B cell (primary cell): ENCODE measurements at regions not wholly inside any gene's neighbourhood (a gene's known extent, or its start where the extent isn't known, plus 50 kb on each side); places are given as distances from the start of the nearest gene placed in this dataset.

Experiments used
- ATAC-seq: fragments of 200-7000 bp; cut with Tn5 transposase; one replicate; pipeline ENCODE4 v1.10.0; 2021; ENCODE audit warnings: low read depth, mild to moderate bottlenecking, moderate number of reproducible peaks, moderate library complexity
- CTCF ChIA-PET: fragments of 350-600 bp; sonication (Branson Sonifier 250); formaldehyde crosslinking; loops from one replicate; lab custom pipeline; 2021; ENCODE audit warnings: antibody characterized with exemption, inconsistent platforms; lab: Charles Lee
- POLR2A ChIA-PET: fragments of 350-600 bp; sonication (Branson Sonifier 250); formaldehyde crosslinking; loops from one replicate; lab custom pipeline; 2021; ENCODE audit warnings: antibody characterized with exemption; lab: Charles Lee
- DNase-seq: peaks from one replicate; pipeline ENCODE4 v3.0.0; 2013
- H2AFZ ChIP-seq: 2 replicates; pipeline ENCODE4 v1.6.1; 2012; ENCODE audit warnings: mild to moderate bottlenecking, low read depth, low read length; ENCODE audit not compliant: insufficient read depth, poor library complexity, severe bottlenecking
- H3K27ac ChIP-seq, 2 donors: 1 replicate in 1 of 2; 2 replicates in 1 of 2; pipeline ENCODE4 v1.5.1; 2012 to 2013; ENCODE audit warnings: low read length in 2 of 2, mild to moderate bottlenecking in 2 of 2, moderate library complexity in 1 of 2
- H3K27me3 ChIP-seq, 4 experiments: fragments of 200-600 bp in 1 of 4; sonication (generic) in 1 of 4; replicated peaks in 1 of 4; 1 replicate in 2 of 4; 2 replicates in 2 of 4; pipeline versions ENCODE4 v1.6.1 to v1.7.0; 2013 to 2016; ENCODE audit warnings: low read length in 3 of 4, mild to moderate bottlenecking in 2 of 4, mixed read lengths in 1 of 4, moderate library complexity in 1 of 4; ENCODE audit not compliant: insufficient read depth in 4 of 4, control insufficient read depth in 3 of 4; ENCODE audit errors: control extremely low read depth in 1 of 4
- H3K36me3 ChIP-seq, 2 experiments: replicated peaks in 1 of 2; 1 replicate in 1 of 2; 2 replicates in 1 of 2; pipeline versions ENCODE4 v1.6.1 to v1.7.1; 2013; ENCODE audit warnings: low read length in 1 of 2; ENCODE audit not compliant: insufficient read depth in 2 of 2, control insufficient read depth in 1 of 2; ENCODE audit errors: control extremely low read depth in 1 of 2, extremely low read depth in 1 of 2
- H3K4me1 ChIP-seq, 2 donors: fragments of 200-600 bp in 1 of 2; sonication (generic) in 1 of 2; 1 replicate in 1 of 2; 2 replicates in 1 of 2; pipeline versions ENCODE4 v1.5.1 to v1.6.1; 2013 to 2017; ENCODE audit warnings: low read length in 2 of 2; ENCODE audit not compliant: control insufficient read depth in 2 of 2, insufficient read depth in 2 of 2
- H3K4me2 ChIP-seq: replicated peaks from 2 replicates; pipeline ENCODE3; 2012; ENCODE audit warnings: mild to moderate bottlenecking, low read depth, low read length; ENCODE audit not compliant: poor library complexity, severe bottlenecking
- H3K4me3 ChIP-seq, 5 experiments: fragments of 200-600 bp in 1 of 5; sonication (generic) in 1 of 5; 1 replicate in 3 of 5; 2 replicates in 2 of 5; pipeline versions ENCODE4 v1.5.1 to v1.7.0; 2011 to 2016; ENCODE audit warnings: low read length in 4 of 5, mild to moderate bottlenecking in 4 of 5, low read depth in 2 of 5, control low read depth in 1 of 5, moderate library complexity in 1 of 5; ENCODE audit not compliant: insufficient read depth in 1 of 5; ENCODE audit errors: control extremely low read depth in 1 of 5, extremely low read depth in 1 of 5
- H3K79me2 ChIP-seq: fragments of 200-600 bp; sonication (generic); one replicate; pipeline ENCODE4 v1.6.0; 2016; ENCODE audit warnings: low read length; ENCODE audit not compliant: control insufficient read depth, insufficient read depth
- H3K9ac ChIP-seq: fragments of 200-600 bp; sonication (generic); 2 replicates; pipeline ENCODE4 v1.6.1; 2017; ENCODE audit warnings: mild to moderate bottlenecking, low read length, moderate library complexity
- H3K9me3 ChIP-seq, 3 donors: one replicate each; pipeline versions ENCODE4 v1.6.1 to v1.7.1; 2013; ENCODE audit warnings: low read length in 2 of 3; ENCODE audit not compliant: control insufficient read depth in 2 of 3, insufficient read depth in 1 of 3; ENCODE audit errors: control extremely low read depth in 1 of 3
- H4K20me1 ChIP-seq: 2 replicates; pipeline ENCODE4 v1.6.0; 2012; ENCODE audit warnings: mild to moderate bottlenecking, low read length; ENCODE audit not compliant: insufficient read depth, control insufficient read depth, poor library complexity, severe bottlenecking
- H3K27ac Mint-ChIP-seq: one replicate; pipeline ENCODE4 v1.8.0; 2021; ENCODE audit warnings: mixed read lengths
- H3K27me3 Mint-ChIP-seq: one replicate; pipeline ENCODE4 v1.8.0; 2021; ENCODE audit warnings: mixed read lengths
- H3K4me1 Mint-ChIP-seq: one replicate; pipeline ENCODE4 v1.8.0; 2021; ENCODE audit warnings: mixed read lengths
- H3K4me3 Mint-ChIP-seq: one replicate; pipeline ENCODE4 v1.8.0; 2021; ENCODE audit warnings: mixed read lengths
- H3K9me3 Mint-ChIP-seq: one replicate; pipeline ENCODE4 v1.8.0; 2022; ENCODE audit warnings: mixed read lengths; ENCODE audit not compliant: insufficient read depth
- EZH2 ChIP-seq: IDR thresholded peaks from 2 replicates; pipeline ENCODE4 v1.6.1; 2012; ENCODE audit warnings: borderline replicate concordance, low read depth, mild to moderate bottlenecking, moderate library complexity, low read length; ENCODE audit not compliant: insufficient read depth, poor library complexity, severe bottlenecking
- WGBS: methylation state at CpG from one replicate; pipeline ENCODE4 v1.1.5; 2013; ENCODE audit warnings: missing lambda C conversion rate; ENCODE audit not compliant: insufficient coverage; 5-methylcytosine and 5-hydroxymethylcytosine counted together
- intact Hi-C: fragments of 100-400 bp; cut with micrococcal nuclease; formaldehyde crosslinking; loops from one replicate; pipeline ENCODE4 v1.10.0; 2022
- TF ChIP-seq, protein P1 (sequence below): fragments of 200-600 bp; IDR thresholded peaks from one replicate; pipeline ENCODE4 v1.8.0; 2022; ENCODE audit warnings: antibody characterized with exemption, mild to moderate bottlenecking

DNA sequence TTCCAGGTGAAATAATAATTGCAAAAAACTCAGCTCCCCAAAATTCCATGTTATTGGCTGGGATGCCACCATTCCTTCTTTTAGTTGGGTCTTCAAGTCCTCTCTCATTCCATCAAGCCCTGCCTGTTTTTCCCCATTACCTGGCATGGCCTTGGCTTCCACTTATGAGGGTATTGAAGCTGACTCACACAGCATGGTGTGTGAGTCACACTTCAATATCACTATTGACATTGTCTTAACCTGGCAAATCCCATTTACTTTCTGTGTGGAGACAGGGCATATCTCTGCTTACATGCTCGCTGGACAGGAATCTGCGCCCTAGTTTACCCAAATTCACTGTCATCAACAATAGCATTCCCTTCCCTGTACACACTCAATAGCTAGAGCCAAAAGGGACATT, 1806.8 kb downstream of the BRINP3 start:
- ChIA-PET CTCF (no interaction called here), POLR2A (no interaction called here)
- no peaks in the 10 kb centered on the region for H4K20me1 ChIP-seq
- intact Hi-C loops, result no loop called here
- no peaks in the 10 kb centered on the region for H3K36me3 ChIP-seq
- ATAC-seq, result no peak
- H3K4me3 ChIP-seq, result no peak overlapping the region
- H3K27ac ChIP-seq, result no peak overlapping the region
- no peak for DNase-seq
- WGBS, result no CpG with 5 or more reads among the region's 2 CpGs
- no peaks in the 10 kb centered on the region for H3K4me1 ChIP-seq
- peaks cover 8% of the 10 kb centered on the region for H3K9me3 Mint-ChIP-seq
- H3K9ac ChIP-seq, result no peak overlapping the region
- H3K4me3 Mint-ChIP-seq, result no peak overlapping the region
- no peaks in the 10 kb centered on the region for H3K27me3 Mint-ChIP-seq
- TF ChIP-seq, protein P1, sequence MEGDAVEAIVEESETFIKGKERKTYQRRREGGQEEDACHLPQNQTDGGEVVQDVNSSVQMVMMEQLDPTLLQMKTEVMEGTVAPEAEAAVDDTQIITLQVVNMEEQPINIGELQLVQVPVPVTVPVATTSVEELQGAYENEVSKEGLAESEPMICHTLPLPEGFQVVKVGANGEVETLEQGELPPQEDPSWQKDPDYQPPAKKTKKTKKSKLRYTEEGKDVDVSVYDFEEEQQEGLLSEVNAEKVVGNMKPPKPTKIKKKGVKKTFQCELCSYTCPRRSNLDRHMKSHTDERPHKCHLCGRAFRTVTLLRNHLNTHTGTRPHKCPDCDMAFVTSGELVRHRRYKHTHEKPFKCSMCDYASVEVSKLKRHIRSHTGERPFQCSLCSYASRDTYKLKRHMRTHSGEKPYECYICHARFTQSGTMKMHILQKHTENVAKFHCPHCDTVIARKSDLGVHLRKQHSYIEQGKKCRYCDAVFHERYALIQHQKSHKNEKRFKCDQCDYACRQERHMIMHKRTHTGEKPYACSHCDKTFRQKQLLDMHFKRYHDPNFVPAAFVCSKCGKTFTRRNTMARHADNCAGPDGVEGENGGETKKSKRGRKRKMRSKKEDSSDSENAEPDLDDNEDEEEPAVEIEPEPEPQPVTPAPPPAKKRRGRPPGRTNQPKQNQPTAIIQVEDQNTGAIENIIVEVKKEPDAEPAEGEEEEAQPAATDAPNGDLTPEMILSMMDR, result no peak
- no peak for TF ChIP-seq EZH2
- H2AFZ ChIP-seq, result no peak overlapping the region
- H3K27me3 ChIP-seq, result no peaks in the 10 kb centered on the region
- no peak overlapping the region for H3K4me2 ChIP-seq
- H3K9me3 ChIP-seq, result peaks cover 0 to 3% (median 0%) of the 10 kb centered on the region in 3 donors
- no peaks in the 10 kb centered on the region for H3K79me2 ChIP-seq
- H3K27ac Mint-ChIP-seq, result no peak overlapping the region
- H3K4me1 Mint-ChIP-seq, result no peaks in the 10 kb centered on the region

DNA sequence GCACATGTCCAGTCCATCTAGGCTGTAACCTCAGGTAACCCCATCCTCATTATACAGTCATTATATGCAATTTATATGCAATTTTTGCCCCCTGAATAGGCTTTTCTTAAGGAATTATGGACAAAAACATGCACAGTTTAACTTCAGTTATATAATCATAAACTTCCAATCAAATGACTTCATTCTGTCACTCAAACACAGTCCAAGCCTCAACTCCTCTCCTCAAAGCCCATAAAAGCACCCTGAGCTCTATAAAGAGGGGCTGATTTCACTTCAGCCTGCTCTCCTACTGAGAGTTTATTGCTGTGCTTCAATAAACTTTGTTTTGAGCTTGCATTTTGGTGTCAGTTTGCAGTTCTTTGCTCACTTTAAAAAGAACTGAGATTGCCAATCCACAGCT, 1805.5 kb downstream of the BRINP3 start:
- Histone ChIP-seq H2AFZ (no peak overlapping the region), H3K9me3 (peaks cover 0 to 3% (median 0%) of the 10 kb centered on the region in 3 donors), H3K4me2 (no peak overlapping the region), H3K27me3 (no peaks in the 10 kb centered on the region), H3K4me1 (no peaks in the 10 kb centered on the region), H4K20me1 (no peaks in the 10 kb centered on the region), H3K79me2 (no peaks in the 10 kb centered on the region), H3K27ac (no peak overlapping the region), H3K9ac (no peak overlapping the region), H3K36me3 (no peaks in the 10 kb centered on the region), H3K4me3 (no peak overlapping the region)
- ATAC-seq (no peak), DNase-seq (no peak)
- ChIA-PET POLR2A (no interaction called here), CTCF (no interaction called here)
- no peak overlapping the region for H3K4me3 Mint-ChIP-seq
- no peaks in the 10 kb centered on the region for H3K27me3 Mint-ChIP-seq
- TF ChIP-seq EZH2, result no peak
- TF ChIP-seq, protein P1, result no peak
- peaks cover 8% of the 10 kb centered on the region for H3K9me3 Mint-ChIP-seq
- no peak overlapping the region for H3K27ac Mint-ChIP-seq
- H3K4me1 Mint-ChIP-seq, result no peaks in the 10 kb centered on the region
- intact Hi-C loops, result no loop called here
